MCF 10A (cell line): ENCODE measurements at regions not wholly inside any gene's neighbourhood (a gene's known extent, or its start where the extent isn't known, plus 50 kb on each side); places are given as distances from the start of the nearest gene placed in this dataset.

Source experiments
- BruUV-seq: library from RNA; stranded (reverse); fragments of 400-500 nt; replicated peaks from 2 replicates; lab custom pipeline; 2021; lab: Mats Ljungman, UMichigan
- CTCF ChIA-PET: fragments of 300-600 bp; sonication (Branson Sonifier 250); formaldehyde crosslinking; extraction: SDS; loops from one replicate; lab custom pipeline; 2021; ENCODE audit warnings: antibody characterized with exemption, inconsistent platforms; lab: Yijun Ruan, JAX
- POLR2A ChIA-PET: fragments of 300-600, 350-650 bp; sonication (Branson Sonifier 250); formaldehyde crosslinking; extraction: SDS; loops from one replicate; lab custom pipeline; 2020; ENCODE audit warnings: antibody characterized with exemption, inconsistent platforms; lab: Yijun Ruan, JAX
- DNase-seq: peaks from one replicate; pipeline ENCODE4 v3.0.0-alpha.2; 2018; ENCODE audit not compliant: unreplicated experiment
- H3K27ac Mint-ChIP-seq: one replicate; pipeline ENCODE4 v1.8.0; 2022; ENCODE audit warnings: mild to moderate bottlenecking, low read depth, mixed read lengths; ENCODE audit not compliant: unreplicated experiment
- H3K27me3 Mint-ChIP-seq: one replicate; pipeline ENCODE4 v1.8.0; 2022; ENCODE audit warnings: mixed read lengths; ENCODE audit not compliant: insufficient read depth, unreplicated experiment
- H3K36me3 Mint-ChIP-seq: one replicate; pipeline ENCODE4 v1.8.0; 2022; ENCODE audit warnings: mild to moderate bottlenecking, moderate library complexity, mixed read lengths; ENCODE audit not compliant: insufficient read depth, unreplicated experiment
- H3K4me1 Mint-ChIP-seq: one replicate; pipeline ENCODE4 v1.8.0; 2022; ENCODE audit warnings: mixed read lengths; ENCODE audit not compliant: insufficient read depth, unreplicated experiment
- H3K4me3 Mint-ChIP-seq: one replicate; pipeline ENCODE4 v1.8.0; 2022; ENCODE audit warnings: mild to moderate bottlenecking, moderate library complexity, mixed read lengths; ENCODE audit not compliant: unreplicated experiment
- H3K9me3 Mint-ChIP-seq: one replicate; pipeline ENCODE4 v1.8.0; 2022; ENCODE audit warnings: mixed read lengths; ENCODE audit not compliant: unreplicated experiment
- intact Hi-C: fragments of 100-400 bp; cut with micrococcal nuclease; formaldehyde crosslinking; loops from 2 replicates; pipeline ENCODE4 v1.14.1; 2022
- TF ChIP-seq, protein P1 (sequence below): fragments of 200-600 bp; IDR thresholded peaks from one replicate; pipeline ENCODE4 v1.8.0; 2022; ENCODE audit warnings: antibody characterized with exemption, mild to moderate bottlenecking; ENCODE audit not compliant: unreplicated experiment

DNA sequence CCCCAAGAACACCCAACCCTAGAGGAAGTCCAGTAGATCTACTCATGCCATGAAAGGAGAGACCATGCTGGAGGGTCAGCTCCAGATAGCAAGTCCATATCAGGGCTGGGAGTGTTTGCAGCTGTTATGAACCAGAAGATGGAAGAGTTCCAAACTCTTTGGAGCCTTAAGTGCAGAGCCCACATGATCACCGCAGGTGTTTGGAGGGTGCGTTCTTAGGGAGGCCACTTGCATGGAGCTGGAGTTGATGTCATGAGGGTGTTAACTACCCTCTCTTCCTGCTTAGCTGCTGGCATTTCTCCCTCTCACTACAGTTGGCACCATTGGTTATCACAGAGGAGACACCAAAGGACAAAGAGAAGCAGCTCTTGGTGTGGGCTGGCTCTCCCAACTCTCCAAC, 616.9 kb downstream of the AJAP1 start:
- Mint-ChIP-seq H3K4me1 (no peaks in the 10 kb centered on the region), H3K27me3 (peaks cover 20% of the 10 kb centered on the region), H3K27ac (no peak overlapping the region), H3K9me3 (no peaks in the 10 kb centered on the region), H3K36me3 (peaks cover 13% of the 10 kb centered on the region), H3K4me3 (no peak overlapping the region)
- TF ChIP-seq, protein P1, sequence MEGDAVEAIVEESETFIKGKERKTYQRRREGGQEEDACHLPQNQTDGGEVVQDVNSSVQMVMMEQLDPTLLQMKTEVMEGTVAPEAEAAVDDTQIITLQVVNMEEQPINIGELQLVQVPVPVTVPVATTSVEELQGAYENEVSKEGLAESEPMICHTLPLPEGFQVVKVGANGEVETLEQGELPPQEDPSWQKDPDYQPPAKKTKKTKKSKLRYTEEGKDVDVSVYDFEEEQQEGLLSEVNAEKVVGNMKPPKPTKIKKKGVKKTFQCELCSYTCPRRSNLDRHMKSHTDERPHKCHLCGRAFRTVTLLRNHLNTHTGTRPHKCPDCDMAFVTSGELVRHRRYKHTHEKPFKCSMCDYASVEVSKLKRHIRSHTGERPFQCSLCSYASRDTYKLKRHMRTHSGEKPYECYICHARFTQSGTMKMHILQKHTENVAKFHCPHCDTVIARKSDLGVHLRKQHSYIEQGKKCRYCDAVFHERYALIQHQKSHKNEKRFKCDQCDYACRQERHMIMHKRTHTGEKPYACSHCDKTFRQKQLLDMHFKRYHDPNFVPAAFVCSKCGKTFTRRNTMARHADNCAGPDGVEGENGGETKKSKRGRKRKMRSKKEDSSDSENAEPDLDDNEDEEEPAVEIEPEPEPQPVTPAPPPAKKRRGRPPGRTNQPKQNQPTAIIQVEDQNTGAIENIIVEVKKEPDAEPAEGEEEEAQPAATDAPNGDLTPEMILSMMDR, result no peak
- ChIA-PET POLR2A (no interaction called here), CTCF (no interaction called here)
- intact Hi-C loops, result no loop called here
- DNase-seq, result no peak
- BruUV-seq, result no TSS peak

DNA sequence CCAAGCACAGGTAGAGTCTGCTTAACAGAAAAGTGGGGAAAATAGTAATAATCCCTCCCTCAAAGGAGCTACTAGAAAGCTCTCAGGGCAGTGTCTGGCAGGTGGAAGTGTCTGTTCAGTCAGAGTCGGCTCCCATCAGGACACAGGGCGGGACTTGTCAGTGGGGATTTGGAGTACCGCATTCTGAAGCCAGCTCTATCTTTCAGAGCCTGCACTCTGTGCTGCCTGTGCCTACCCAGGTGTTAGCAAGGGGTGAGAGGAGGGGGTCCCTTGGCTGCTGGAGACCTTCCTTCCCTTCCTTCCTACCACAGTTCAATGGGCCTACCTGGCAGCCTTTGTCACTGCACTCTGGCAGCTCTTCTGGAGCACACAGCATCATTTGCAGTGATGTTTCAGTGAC, 615.5 kb downstream of the AJAP1 start:
- no peak for DNase-seq
- Mint-ChIP-seq H3K27me3 (peaks cover 29% of the 10 kb centered on the region), H3K4me3 (no peak overlapping the region), H3K9me3 (no peaks in the 10 kb centered on the region), H3K36me3 (peaks cover 13% of the 10 kb centered on the region), H3K27ac (no peak overlapping the region), H3K4me1 (no peaks in the 10 kb centered on the region)
- no TSS peak for BruUV-seq
- intact Hi-C loops, result no loop called here
- POLR2A ChIA-PET, result interaction anchor here (0.8 kb wide), 1 partner anchor 12 kb away, joined by 3 read pairs; no protein-coding TSS in a partner anchor
- CTCF ChIA-PET, result no interaction called here
- TF ChIP-seq, protein P1, result no peak

DNA sequence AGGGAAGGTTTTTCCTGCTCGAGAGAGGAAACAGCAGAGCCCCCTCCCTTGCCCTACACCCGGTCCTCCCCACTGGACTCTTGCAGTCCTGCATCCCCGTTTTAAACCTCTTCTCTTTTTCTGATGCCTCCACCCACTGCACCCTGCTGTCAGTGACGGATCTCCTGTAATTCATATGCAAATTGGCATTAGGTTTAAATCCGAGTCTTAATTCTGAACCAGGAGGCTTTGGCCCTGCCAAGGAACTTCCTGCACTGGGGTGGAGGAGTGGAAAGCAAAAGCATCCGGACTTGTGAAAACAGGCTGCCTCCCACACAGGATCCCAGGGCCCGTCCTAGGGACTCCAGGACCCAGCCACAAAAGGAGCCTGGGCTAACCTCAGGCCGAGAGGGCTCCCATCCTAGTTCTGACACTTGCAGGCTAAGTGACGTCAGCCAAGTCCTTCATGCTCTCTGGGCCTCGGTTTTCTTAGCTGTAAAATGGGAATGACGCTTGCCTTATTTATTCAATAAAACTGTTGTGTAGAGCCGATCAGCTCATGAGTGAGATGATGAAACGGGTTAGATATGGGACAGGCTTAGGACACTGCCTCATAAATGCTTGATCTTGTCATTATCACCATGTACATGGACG, 613.3 kb downstream of the AJAP1 start:
- CTCF ChIA-PET, result no interaction called here
- Mint-ChIP-seq H3K4me1 (no peaks in the 10 kb centered on the region), H3K27ac (no peak overlapping the region), H3K36me3 (peaks cover 6% of the 10 kb centered on the region), H3K9me3 (no peaks in the 10 kb centered on the region), H3K27me3 (peaks cover 29% of the 10 kb centered on the region), H3K4me3 (no peak overlapping the region)
- no peak for DNase-seq
- TF ChIP-seq, protein P1, result no peak
- intact Hi-C loops, result no loop called here
- POLR2A ChIA-PET, result no interaction called here
- no TSS peak for BruUV-seq

DNA sequence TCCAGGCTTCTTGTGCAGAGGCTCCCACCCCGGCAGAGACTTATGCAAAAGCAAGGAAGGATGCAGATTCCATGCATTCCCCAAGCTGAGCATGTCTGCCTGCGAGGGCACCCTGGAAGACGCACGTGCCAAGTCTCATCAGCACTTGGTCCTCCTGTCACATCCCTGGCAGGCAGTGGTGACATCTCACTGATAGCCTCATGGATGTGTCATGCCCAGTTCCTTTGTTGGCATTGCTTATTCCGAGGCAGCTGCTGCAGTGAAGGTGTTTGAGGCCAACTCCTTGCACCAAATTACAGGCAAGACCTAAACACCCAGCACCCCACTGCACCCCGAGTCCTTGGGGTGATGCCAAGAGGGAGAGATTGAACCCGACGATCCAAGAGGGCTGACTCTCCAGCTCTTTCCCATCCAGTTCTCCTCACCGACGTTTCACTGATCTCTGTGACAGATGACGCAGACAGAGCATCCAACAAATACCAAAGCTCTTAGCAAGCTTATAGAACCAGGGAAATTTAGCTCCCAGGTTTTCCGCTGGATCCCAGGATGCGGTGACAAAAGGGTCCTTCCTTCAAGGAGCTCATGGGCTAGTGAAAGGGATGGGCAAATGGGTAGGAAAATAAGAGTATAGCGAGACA, 611.1 kb downstream of the AJAP1 start:
- H3K36me3 Mint-ChIP-seq, result peaks cover 4% of the 10 kb centered on the region
- POLR2A ChIA-PET, result no interaction called here
- H3K9me3 Mint-ChIP-seq, result no peaks in the 10 kb centered on the region
- no peak overlapping the region for H3K27ac Mint-ChIP-seq
- peaks cover 11% of the 10 kb centered on the region for H3K27me3 Mint-ChIP-seq
- H3K4me3 Mint-ChIP-seq, result no peak overlapping the region
- no peak for DNase-seq
- no TSS peak for BruUV-seq
- no peaks in the 10 kb centered on the region for H3K4me1 Mint-ChIP-seq
- CTCF ChIA-PET, result interaction anchor here (1.1 kb wide), 1 partner anchor 8 kb away, joined by 3 read pairs; no protein-coding TSS in a partner anchor
- intact Hi-C loops, result no loop called here
- TF ChIP-seq, protein P1, result no peak
